ENCODE measurements at regions not wholly inside any gene's neighbourhood (a gene's known extent, or its start where the extent isn't known, plus 50 kb on each side); places are given as distances from the start of the nearest gene placed in this dataset.

GRCh38 chr2:187274146-187274545, 173.9 kb downstream of the CALCRL start:
- no peak for DNase-seq

GRCh38 chr2:187272255-187272654, 175.8 kb downstream of the CALCRL start:
- no peak for DNase-seq

- DNase-seq = no peak
These were observed 176.2 kb downstream of the CALCRL start for GRCh38 chr2:187271825-187272224.

- no peak for DNase-seq
These were observed 181.4 kb downstream of the CALCRL start for GRCh38 chr2:187266645-187267044.

- no peak for DNase-seq
These were observed 181.9 kb downstream of the CALCRL start for GRCh38 chr2:187266147-187266546.

GRCh38 chr2:187264612-187265011, 183.4 kb downstream of the CALCRL start:
- no peak for DNase-seq

GRCh38 chr2:187263675-187264560, 184.1 kb downstream of the CALCRL start:
- DNase-seq = no peak

- no peak for DNase-seq
These were observed 186.3 kb downstream of the CALCRL start for GRCh38 chr2:187261705-187262104.

- DNase-seq = no peak
These were observed 196.0 kb downstream of the CALCRL start for GRCh38 chr2:187252063-187252462.

GRCh38 chr2:187250137-187250536, 197.9 kb downstream of the CALCRL start:
- no peak for DNase-seq

GRCh38 chr2:187233811-187234210, 214.2 kb downstream of the CALCRL start:
- DNase-seq = no peak

GRCh38 chr2:187232749-187233148, 215.3 kb downstream of the CALCRL start:
- DNase-seq = no peak

- DNase-seq = no peak
These were observed 218.0 kb downstream of the CALCRL start for GRCh38 chr2:187230088-187230487.

GRCh38 chr2:187228986-187229385, 219.1 kb downstream of the CALCRL start:
- no peak for DNase-seq

- DNase-seq = no peak
These were observed 223.1 kb downstream of the CALCRL start for GRCh38 chr2:187224989-187225388.

- DNase-seq = no peak
These were observed 228.0 kb downstream of the CALCRL start for GRCh38 chr2:187220071-187220470.

- no peak for DNase-seq
These were observed 232.4 kb downstream of the CALCRL start for GRCh38 chr2:187215532-187216240.

GRCh38 chr2:187214306-187214705, 233.7 kb downstream of the CALCRL start:
- no peak for DNase-seq

- no peak for DNase-seq
These were observed 234.3 kb downstream of the CALCRL start for GRCh38 chr2:187213798-187214197.

GRCh38 chr2:187210726-187211125, 237.3 kb downstream of the CALCRL start:
- no peak for DNase-seq

- DNase-seq = peak; percentile 36
These were observed 239.8 kb downstream of the CALCRL start for GRCh38 chr2:187208199-187208785.

GRCh38 chr2:187207126-187207525, 240.9 kb downstream of the CALCRL start:
- DNase-seq = no peak

GRCh38 chr2:187206471-187206870, 241.6 kb downstream of the CALCRL start:
- no peak for DNase-seq

GRCh38 chr2:187206071-187206470, 242.0 kb downstream of the CALCRL start:
- no peak for DNase-seq
